ENCODE measurements at regions not wholly inside any gene's neighbourhood (a gene's known extent, or its start where the extent isn't known, plus 50 kb on each side); places are given as distances from the start of the nearest gene placed in this dataset.

GRCh38 chr16:85188822-85189672 is 76.8 kb upstream of the CIBAR2 start:
- no peak for DNase-seq

GRCh38 chr16:85190572-85190971 is 78.3 kb upstream of the CIBAR2 start:
- DNase-seq = no peak

DNA sequence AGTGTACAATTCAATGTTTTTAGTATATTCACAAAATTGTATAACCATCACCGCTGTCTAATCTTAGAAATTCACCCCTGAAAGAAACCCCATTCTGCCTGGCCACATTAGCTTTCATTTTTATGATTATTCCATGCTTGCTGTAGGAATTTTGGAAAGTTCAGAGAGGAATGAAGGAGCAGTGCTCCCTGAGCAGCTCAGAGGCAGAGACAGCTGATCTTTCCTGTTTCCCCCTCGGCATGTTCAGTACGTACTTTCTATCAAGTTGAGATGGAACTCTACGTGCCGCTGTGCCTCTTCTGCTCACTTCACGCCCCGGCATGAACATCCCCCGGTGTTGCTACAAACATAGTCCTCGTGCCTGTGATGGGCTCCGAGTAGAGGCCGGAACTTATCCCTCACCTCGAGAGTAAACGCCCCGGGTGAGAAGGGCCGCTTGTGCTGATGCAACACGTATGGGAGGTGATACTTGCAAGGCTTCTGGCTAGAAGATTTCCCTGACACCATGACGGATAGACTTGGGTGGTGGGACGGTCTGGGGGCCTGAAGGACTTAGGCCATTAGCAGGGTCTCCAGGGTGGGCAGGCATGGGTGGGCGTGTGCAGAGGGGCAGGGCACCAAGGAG is 79.2 kb upstream of the CIBAR2 start:
- no peak for DNase-seq

GRCh38 chr16:85192238-85193114 is 80.2 kb upstream of the CIBAR2 start:
- DNase-seq = no peak

GRCh38 chr16:85193115-85193493 is 80.8 kb upstream of the CIBAR2 start:
- no peak for DNase-seq

DNA sequence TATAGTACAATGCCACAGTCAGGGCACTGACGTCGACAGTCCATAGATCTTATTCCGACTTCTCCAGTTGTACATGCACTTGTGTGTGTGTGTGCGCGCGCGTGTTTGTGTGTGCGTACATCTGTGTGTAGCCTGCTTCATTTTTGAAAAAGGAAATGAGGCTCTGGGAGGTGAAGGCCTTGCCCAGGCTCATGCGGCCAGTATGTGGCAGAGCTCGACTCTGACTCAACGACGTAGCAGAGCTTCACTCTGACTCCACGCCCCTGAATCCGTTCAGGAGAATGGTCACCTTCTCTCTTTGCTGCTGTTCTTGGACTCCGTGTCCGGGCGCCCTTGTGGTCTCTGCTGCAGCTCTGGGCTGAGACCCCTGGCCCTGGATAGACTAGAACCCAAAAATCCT is 81.6 kb upstream of the CIBAR2 start:
- DNase-seq = no peak

DNA sequence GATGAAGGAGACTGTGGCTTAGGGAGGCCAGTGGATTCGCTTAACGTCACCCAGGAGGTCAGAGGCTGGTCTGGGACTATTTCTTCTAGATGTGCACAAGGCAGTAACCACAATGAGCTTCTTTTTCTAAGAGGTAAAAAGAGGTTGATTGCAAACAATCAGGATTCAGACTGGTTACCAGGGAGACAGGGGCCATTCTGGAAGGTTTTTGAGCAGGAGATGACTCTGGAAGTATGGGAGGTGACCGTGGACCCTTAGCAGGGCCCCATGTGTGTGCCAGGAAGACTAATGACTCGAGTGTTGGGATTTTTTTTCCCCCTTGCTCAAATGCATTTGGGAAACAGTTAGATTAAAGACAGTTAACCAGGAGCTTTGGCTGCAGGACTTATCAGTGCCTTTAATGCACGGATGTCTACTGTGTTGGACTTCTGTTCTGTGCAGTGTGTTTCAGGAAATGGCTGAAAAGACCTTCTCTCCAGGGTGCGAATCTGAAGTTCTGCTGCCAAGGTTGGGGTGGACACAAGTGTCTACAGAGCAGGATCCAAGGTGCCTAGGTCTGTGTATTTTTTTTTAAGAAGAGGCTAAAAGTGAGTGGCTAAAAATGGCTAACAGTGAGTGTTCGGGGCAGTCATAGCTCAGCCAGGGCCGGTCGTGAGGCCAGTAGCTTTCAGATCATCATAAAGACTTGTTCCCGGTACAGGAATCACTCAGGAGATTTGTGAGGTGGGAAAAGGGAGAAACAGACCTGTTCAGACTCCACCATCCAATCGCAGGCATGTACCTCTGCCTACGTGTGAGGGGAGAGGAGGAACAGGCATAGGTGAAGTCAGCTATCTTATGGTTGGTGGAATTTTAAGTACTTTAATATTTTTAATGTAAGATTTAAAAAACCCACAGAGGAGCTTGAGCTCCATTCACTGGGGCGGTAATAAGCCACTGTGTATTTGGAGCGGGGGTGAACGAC is 82.3 kb upstream of the CIBAR2 start:
- DNase-seq = no peak

- no peak for DNase-seq
Measured at GRCh38 chr16:85195271-85195647, 83.0 kb upstream of the CIBAR2 start.

- DNase-seq = no peak
Measured at GRCh38 chr16:85195900-85196772, 83.9 kb upstream of the CIBAR2 start.

GRCh38 chr16:85196976-85197375 is 84.7 kb upstream of the CIBAR2 start:
- DNase-seq = no peak

DNA sequence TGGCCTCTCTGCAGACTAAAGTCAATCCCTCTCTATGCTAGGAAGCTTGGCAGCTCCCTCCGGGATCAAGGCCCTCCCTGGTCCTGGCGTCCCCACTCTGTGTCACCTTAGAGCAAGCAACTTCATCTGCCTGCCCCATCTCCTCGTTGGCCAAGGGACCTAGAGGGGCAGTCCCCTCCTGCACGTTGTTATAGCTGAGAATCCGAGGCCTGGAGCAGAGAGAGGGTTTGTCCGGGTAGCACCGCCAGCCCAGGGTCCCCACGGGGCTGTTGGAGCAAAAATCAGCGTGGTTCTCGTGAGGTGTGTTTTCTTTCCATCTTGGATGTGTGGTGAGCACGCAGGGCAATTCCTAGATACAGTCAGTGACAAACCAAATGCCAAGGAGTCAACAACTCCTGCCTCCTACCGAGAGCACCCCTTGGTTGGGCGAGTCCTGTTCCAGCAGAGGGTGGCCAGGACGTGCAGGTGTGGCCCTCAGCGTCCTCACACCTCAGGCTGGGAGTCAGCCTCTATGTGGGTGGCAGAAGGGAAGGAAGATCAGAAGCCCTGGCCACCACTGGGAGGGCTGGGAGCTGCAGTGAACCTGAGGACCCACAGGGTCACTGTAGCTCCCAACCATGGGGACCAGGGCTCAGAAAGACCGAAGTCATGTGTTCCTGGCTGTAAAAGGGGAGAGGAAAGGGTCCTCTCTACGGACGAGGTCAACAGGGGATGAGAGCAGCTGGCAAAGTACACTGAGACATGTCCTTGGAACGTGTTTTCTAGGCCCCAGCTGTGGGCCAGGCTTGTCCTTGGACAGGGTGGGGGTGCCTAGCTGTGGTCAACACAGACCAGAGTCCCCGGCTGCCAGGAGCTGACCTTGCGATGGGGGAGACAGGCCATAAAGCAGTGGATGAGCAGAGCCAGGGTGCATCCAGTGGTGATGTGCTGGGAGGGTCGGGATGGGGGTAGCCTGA is 85.6 kb upstream of the CIBAR2 start:
- no peak for DNase-seq

DNA sequence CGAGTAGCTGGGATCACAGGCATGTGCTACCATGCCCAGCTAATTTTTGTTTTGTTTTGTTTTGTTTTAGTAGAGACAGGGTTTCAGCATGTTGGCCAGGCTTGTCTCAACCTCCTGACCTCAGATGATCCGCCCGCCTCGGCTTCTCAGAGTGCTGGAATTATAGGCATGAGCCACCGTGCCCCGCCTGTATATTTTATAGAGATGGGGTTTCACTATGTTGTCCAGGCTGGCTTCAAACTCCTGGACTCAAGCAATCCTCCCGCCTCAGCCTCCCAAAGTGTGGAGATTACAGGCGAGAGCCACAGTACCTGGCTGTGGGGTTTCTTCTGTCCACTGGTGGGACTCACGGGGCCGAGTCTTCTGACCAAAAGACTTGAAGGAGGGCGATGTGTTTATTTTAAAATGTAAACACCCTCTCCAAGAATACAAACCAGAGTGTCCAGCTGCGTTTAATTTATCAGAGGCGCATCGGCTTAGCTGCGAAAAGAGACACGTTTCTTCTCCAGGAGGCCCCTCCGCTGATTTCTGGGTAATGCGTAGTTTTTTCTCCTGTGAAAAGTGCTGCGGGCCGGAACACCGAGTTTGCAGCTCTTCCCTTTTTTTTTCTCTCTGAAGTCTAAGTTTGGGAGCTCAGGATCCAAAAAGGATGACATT is 86.9 kb upstream of the CIBAR2 start:
- no peak for DNase-seq

DNA sequence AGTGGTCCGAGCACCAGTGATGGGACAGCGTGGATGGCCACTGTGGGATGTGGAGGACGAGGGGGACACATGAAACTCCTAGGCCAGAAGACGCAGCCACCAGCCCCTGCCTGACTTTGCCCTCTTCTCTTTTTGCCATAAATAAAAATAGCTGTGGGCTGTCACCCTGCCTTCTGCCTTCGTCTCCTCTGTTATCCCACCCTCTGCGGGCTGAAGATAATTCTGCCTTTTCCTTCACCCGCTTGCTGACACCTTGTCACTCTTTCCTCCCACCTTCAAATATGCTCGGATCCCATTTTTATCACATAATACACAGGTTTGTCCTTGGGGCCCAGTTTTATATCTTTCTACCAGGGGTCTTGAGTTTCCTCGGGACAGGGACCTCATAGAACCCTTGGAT is 87.6 kb upstream of the CIBAR2 start:
- no peak for DNase-seq

DNA sequence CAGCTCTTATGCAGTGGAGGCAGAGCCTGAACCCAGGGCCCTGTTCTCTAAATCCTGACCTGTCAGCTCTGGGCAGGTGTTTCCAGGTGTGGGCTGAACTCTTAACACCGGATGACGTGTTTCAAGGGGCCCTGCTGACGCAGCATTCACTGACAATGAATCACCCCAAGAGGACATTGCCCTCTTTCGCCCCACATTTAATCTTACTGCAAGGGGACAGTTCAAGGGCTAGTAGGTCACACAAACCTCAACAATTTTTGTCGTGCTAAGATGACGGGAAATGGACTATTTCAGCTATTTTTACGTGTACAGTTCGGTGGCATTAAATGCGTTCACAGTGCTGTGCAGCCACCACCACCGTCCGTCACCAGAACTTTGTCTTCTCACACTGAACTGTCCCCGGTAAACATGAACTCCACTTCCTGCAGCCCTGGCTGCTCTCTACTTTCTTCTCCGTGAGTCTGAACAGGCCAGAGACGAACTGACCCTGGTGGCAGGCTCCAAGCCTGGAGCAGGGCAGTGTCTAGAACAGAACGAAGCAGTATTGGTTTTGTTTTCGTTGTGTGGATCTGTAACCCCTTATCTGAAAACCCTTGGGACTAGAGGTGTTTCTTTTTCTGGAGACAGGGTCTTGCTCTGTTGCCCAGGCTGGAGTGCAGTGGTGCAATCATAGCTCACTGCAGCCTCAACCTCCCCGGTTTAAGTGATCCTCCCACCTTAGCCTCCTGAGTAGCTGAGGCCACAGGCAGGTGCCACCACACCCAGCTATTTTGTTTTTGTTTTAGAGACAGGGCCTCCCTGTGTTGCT is 88.4 kb upstream of the CIBAR2 start:
- DNase-seq = no peak

GRCh38 chr16:85201574-85201973 is 89.3 kb upstream of the CIBAR2 start:
- DNase-seq = no peak

- no peak for DNase-seq
Measured at GRCh38 chr16:85202051-85202601, 89.9 kb upstream of the CIBAR2 start.

DNA sequence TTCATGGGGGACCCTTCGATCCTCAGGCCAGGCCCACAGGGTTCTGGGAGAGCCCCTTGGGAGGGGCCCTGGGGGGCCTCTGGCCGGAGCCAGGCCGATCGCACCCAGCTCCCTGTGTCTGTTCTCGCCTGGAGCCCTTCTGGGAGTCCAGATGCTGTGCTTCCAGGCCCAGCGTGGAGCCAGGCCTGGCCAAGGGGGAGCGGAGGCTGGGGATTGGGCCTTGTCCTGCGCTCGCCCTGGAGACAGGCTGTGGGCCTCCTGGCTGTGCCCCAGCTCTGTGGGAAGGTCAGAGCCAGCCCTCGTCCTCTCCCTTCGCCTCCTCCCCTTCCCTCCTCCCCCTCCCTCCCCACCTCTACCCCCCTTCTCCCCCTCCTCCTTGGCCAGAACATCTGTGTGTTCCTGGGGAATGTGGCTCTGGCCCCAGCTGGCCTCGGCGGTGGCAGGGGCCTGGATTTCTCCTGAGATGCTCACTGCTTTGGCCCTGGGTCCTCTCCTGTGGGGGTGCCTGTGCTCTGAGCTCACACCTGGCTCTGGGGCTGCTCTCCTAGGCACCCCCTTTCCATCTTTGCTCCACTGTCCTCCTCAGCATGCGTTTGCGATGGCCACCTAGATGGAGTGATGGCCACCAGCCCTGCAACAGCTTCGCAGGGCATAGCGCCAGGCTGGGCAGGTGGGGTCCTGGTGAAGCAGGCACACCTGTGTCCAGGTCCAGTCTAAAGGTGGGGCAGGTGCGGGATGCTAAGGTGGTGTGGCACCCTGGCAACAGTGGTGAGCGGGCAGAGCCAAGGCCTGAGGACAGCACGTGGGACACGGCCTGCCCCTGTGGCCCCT is 90.6 kb upstream of the CIBAR2 start:
- DNase-seq = no peak

- DNase-seq = no peak
Measured at GRCh38 chr16:85203462-85203813, 91.2 kb upstream of the CIBAR2 start.
